ENCODE measurements at regions not wholly inside any gene's neighbourhood (a gene's known extent, or its start where the extent isn't known, plus 50 kb on each side); places are given as distances from the start of the nearest gene placed in this dataset.

GRCh38 chr5:15044521-15044920, 172.9 kb upstream of the ANKH start:
- TF ChIP-seq CTCF (IDR thresholded peaks at IDR 0.05) (no peak), EZH2 (IDR thresholded peaks at IDR 0.05; ENCODE audit: borderline replicate concordance, insufficient read depth, low read depth, low read length, poor library complexity, severe bottlenecking) (no peak)
- H3K4me3 Mint-ChIP-seq: no peak overlapping the region
- Histone ChIP-seq H3K9ac (ENCODE audit: low read length) (no peak overlapping the region), H3K79me2 (ENCODE audit: control insufficient read depth, insufficient read depth, low read length) (no peaks in the 10 kb centered on the region), H3K27ac (ENCODE audit: low read length in 2 of 2) (no peak overlapping the region), H3K4me3 (ENCODE audit: control extremely low read depth in 1 of 5, extremely low read depth in 1 of 5, insufficient read depth in 1 of 5, low read depth in 2 of 5, low read length in 4 of 5) (no peak overlapping the region), H3K36me3 (replicated peaks in 1 of 2; ENCODE audit: control extremely low read depth in 1 of 2, control insufficient read depth in 1 of 2, extremely low read depth in 1 of 2, insufficient read depth in 2 of 2, low read length in 1 of 2) (no peaks in the 10 kb centered on the region), H3K4me2 (replicated peaks; ENCODE audit: low read depth, low read length, poor library complexity, severe bottlenecking) (no peak overlapping the region), H2AFZ (ENCODE audit: insufficient read depth, low read depth, low read length, poor library complexity, severe bottlenecking) (no peak overlapping the region), H3K27me3 (replicated peaks in 1 of 4; ENCODE audit: control extremely low read depth in 1 of 4, control insufficient read depth in 3 of 4, insufficient read depth in 4 of 4, low read length in 3 of 4) (no peaks in the 10 kb centered on the region), H4K20me1 (ENCODE audit: control insufficient read depth, insufficient read depth, low read length, poor library complexity, severe bottlenecking) (no peaks in the 10 kb centered on the region), H3K4me1 (ENCODE audit: control insufficient read depth in 2 of 2, insufficient read depth in 2 of 2, low read length in 2 of 2) (no peaks in the 10 kb centered on the region), H3K9me3 (ENCODE audit: control extremely low read depth in 1 of 3, control insufficient read depth in 2 of 3, insufficient read depth in 1 of 3, low read length in 2 of 3) (no peaks in the 10 kb centered on the region)
- peaks cover 4% of the 10 kb centered on the region for H3K9me3 Mint-ChIP-seq (ENCODE audit: insufficient read depth)
- H3K4me1 Mint-ChIP-seq: no peaks in the 10 kb centered on the region
- CTCF ChIA-PET: no interaction called here
- H3K27ac Mint-ChIP-seq: no peak overlapping the region
- intact Hi-C loops (cut with micrococcal nuclease): no loop called here
- H3K27me3 Mint-ChIP-seq: peaks cover 26% of the 10 kb centered on the region
- POLR2A ChIA-PET: no interaction called here
- DNase-seq (no peak), ATAC-seq (ENCODE audit: low read depth) (no peak)
- 80% methylated on average over 1 of the region's 3 CpGs for WGBS (ENCODE audit: insufficient coverage)

GRCh38 chr5:15037247-15037908, 165.8 kb upstream of the ANKH start:
- H2AFZ ChIP-seq (ENCODE audit: insufficient read depth, low read depth, low read length, poor library complexity, severe bottlenecking): no peak overlapping the region

More at GRCh38 chr5:15037247-15037908, 165.8 kb upstream of the ANKH start:
- peaks cover 21% of the 10 kb centered on the region for H3K27me3 Mint-ChIP-seq
- H3K4me3 Mint-ChIP-seq: no peak overlapping the region
- H3K9me3 Mint-ChIP-seq (ENCODE audit: insufficient read depth): peaks cover 10% of the 10 kb centered on the region
- no peak overlapping the region for H3K27ac ChIP-seq (ENCODE audit: low read length in 2 of 2)
- ChIA-PET CTCF (no interaction called here), POLR2A (no interaction called here)
- no peak overlapping the region for H3K4me3 ChIP-seq (ENCODE audit: control extremely low read depth in 1 of 5, extremely low read depth in 1 of 5, insufficient read depth in 1 of 5, low read depth in 2 of 5, low read length in 4 of 5)
- DNase-seq (no peak), ATAC-seq (ENCODE audit: low read depth) (no peak)
- no peak overlapping the region for H3K27ac Mint-ChIP-seq
- H3K4me2 ChIP-seq (replicated peaks; ENCODE audit: low read depth, low read length, poor library complexity, severe bottlenecking): no peak overlapping the region
- no peaks in the 10 kb centered on the region for H3K27me3 ChIP-seq (replicated peaks in 1 of 4; ENCODE audit: control extremely low read depth in 1 of 4, control insufficient read depth in 3 of 4, insufficient read depth in 4 of 4, low read length in 3 of 4)
- intact Hi-C loops (cut with micrococcal nuclease): no loop called here
- H3K36me3 ChIP-seq (replicated peaks in 1 of 2; ENCODE audit: control extremely low read depth in 1 of 2, control insufficient read depth in 1 of 2, extremely low read depth in 1 of 2, insufficient read depth in 2 of 2, low read length in 1 of 2): no peaks in the 10 kb centered on the region
- peaks cover 0 to 3% (median 0%) of the 10 kb centered on the region in 3 donors for H3K9me3 ChIP-seq (ENCODE audit: control extremely low read depth in 1 of 3, control insufficient read depth in 2 of 3, insufficient read depth in 1 of 3, low read length in 2 of 3)
- no peak for TF ChIP-seq EZH2 (IDR thresholded peaks at IDR 0.05; ENCODE audit: borderline replicate concordance, insufficient read depth, low read depth, low read length, poor library complexity, severe bottlenecking)
- no peak for TF ChIP-seq CTCF (IDR thresholded peaks at IDR 0.05)
- no peaks in the 10 kb centered on the region for H4K20me1 ChIP-seq (ENCODE audit: control insufficient read depth, insufficient read depth, low read length, poor library complexity, severe bottlenecking)
- H3K79me2 ChIP-seq (ENCODE audit: control insufficient read depth, insufficient read depth, low read length): no peaks in the 10 kb centered on the region
- H3K9ac ChIP-seq (ENCODE audit: low read length): no peak overlapping the region
- WGBS (ENCODE audit: insufficient coverage): no CpG with 5 or more reads among the region's 4 CpGs
- no peaks in the 10 kb centered on the region for H3K4me1 Mint-ChIP-seq
- H3K4me1 ChIP-seq (ENCODE audit: control insufficient read depth in 2 of 2, insufficient read depth in 2 of 2, low read length in 2 of 2): no peaks in the 10 kb centered on the region

Measured in B cell (primary cell).